Inflammatory macrophage treated with lipopolysaccharide for 1 hour (primary cell): ENCODE measurements at regions not wholly inside any gene's neighbourhood (a gene's known extent, or its start where the extent isn't known, plus 50 kb on each side); places are given as distances from the start of the nearest gene placed in this dataset.

Experiments
- DNase-seq, 2 donors: peaks; one replicate each; pipeline ENCODE4 v3.0.0-alpha.2; 2020 to 2022

- no peak for DNase-seq
These were observed 321.9 kb downstream of the ZSWIM6 start for GRCh38 chr5:61653807-61654580.

GRCh38 chr5:61654876-61655275 is 322.8 kb downstream of the ZSWIM6 start:
- DNase-seq, result no peak

DNA sequence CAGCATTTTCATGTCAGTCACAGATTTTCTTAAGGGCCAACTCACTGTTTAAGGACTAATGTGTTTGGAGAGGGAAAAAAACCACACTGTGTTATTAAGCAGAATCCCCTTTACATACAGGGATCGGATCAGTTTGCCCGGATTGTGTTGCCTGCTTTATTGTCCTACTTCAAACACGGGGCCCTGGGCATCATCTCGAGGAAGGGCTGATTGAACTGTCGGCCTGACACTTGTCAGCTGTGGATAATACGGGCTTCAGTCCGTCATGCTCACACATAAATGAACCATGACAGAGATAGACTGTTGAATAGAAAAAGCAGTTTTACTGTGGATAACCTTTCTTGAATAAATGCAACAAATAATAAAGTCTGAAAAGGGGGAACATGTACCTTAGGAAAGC is 325.0 kb downstream of the ZSWIM6 start:
- no peak for DNase-seq

GRCh38 chr5:61657686-61658085 is 325.6 kb downstream of the ZSWIM6 start:
- peak in 1 of 2 donors; percentile 10 for DNase-seq

- peak; percentile 33 to 76 for DNase-seq
These were observed 326.5 kb downstream of the ZSWIM6 start for GRCh38 chr5:61658592-61659008.

GRCh38 chr5:61659221-61659696 is 327.2 kb downstream of the ZSWIM6 start:
- no peak for DNase-seq

DNA sequence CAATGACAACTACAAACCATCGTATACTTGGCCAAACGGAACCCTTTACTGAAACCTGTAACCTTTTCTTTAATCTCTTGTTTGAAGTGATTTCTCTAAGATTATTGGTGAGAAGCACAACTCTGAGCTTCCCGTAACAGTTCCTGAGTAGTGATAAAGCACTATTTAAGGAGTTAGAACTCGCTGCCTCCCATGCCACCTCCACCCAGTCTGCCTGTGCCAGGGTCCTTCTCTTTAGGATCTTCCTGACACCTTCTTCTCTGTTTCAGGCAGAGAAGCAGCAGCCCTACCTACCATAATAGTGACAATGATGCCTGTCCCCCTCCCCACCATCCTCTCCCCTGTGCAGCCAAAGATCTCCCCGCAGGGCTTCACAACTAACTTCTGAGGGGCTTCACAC is 330.6 kb downstream of the ZSWIM6 start:
- no peak for DNase-seq

GRCh38 chr5:61666064-61666621 is 334.1 kb downstream of the ZSWIM6 start:
- peak; percentile 51 to 52 for DNase-seq

DNA sequence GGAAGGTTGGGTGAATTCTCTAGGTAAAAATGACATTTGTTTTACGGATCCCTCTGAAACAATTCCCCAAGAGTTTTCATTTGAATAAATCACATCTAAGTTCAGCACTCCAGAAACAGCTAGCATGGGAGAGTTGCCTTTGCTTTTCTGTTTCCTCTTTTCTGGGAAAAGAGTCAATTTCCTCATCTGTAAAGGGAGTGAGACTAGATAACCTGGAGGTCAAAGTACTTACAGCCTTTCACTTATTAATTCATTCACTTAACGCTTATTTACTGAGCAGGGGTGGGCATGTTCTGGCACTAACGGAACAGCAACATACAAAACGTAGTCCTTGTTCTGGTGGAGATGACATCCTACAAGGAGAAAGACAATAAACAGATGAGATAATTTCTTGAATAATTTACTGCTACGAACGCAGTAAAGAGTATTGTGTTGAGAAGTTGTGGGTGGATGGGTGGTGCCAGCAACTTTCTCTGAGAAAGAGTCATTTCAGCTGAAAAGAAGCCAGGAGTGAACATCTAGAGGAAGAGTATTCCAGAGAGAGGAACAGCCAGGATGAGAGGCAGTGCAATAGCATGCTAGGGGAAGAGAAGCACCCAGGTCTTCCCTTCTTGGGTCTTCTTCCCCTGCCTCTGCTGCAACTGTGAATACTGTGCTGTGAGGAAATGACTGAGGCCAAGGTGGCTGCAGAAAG is 335.6 kb downstream of the ZSWIM6 start:
- DNase-seq, result peak; percentile 37 to 46

- peak; percentile 9 to 13 for DNase-seq
These were observed 337.5 kb downstream of the ZSWIM6 start for GRCh38 chr5:61669531-61669930.

GRCh38 chr5:61670941-61671340 is 338.9 kb downstream of the ZSWIM6 start:
- no peak for DNase-seq

DNA sequence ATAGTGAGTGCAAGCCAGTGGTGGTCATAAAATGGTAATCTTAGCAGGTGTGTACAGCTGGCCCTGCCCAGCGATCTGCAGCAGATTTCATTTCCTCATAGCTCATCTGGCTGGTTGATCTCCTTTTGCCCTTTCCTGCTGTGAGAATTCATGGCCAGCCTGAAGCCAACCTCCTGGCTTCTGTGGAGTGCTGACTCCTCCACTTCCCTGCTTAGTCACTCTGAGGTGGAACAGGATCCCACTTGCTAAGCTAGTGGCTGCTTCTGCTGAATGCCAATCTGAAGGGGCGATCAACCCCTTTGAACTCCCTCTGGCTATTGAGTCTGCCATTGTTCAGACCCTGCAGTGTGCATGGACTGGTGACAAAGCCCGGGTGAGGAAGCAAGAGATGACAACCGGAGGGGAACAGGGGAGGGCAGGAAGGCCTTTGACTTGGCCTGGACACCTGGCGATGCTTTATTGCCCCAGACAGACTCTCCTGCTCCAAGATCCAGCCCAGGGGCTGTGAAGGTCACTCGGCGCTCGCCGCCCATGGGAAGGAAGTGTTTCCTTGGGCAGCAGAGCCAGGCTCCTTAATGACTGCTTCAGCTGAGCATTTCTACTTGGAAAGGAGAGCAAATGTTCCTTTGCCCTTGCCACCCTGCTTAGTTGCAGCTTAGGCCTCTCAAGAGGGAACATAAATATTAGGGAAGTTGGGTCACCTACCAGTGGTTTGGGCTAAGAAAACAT is 341.1 kb downstream of the ZSWIM6 start:
- peak in 1 of 2 donors; percentile 10 for DNase-seq

- no peak for DNase-seq
These were observed 342.3 kb downstream of the ZSWIM6 start for GRCh38 chr5:61674378-61674777.

GRCh38 chr5:61675015-61675692 is 343.1 kb downstream of the ZSWIM6 start:
- DNase-seq, result no peak

DNA sequence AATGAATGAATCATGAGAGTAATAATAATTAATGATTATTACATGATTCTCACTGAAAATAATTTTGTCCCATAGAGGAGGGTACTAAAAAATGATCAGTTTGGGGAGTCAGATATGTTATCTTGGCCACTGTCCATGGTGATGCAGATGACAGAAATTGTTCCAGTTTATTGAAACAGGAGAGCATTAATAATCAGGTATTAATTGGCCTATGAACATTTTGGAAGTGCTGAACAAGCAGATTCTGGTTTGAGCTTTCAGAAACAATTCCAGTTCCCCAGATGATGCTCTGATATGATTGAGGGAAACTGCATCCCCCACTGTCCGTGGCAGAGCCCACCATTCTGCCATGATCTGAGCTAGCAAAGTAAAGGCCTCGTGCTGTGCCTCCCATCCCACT is 345.2 kb downstream of the ZSWIM6 start:
- DNase-seq, result no peak

DNA sequence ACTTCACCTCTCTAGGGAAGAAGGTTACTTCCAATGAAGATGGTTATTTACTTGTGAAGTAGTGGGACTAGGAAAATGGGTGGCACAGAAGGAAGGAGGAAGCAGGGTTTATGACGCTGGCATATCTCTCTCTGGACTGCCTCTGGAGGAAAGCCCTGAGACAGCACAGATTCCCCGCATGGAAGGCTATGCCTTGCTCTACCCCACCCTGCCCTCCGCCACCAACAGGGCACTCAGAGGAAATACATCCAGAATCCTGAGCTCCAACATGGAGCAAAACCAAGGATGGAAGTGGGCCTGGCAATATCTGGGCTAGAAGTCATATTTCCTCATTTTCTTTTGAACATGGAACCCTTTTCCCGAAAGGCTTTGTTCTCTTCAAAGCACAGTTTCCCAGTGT is 346.9 kb downstream of the ZSWIM6 start:
- DNase-seq, result no peak

- no peak for DNase-seq
These were observed 347.5 kb downstream of the ZSWIM6 start for GRCh38 chr5:61679562-61679961.

GRCh38 chr5:61680247-61680646 is 348.2 kb downstream of the ZSWIM6 start:
- no peak for DNase-seq

- no peak for DNase-seq
These were observed 351.1 kb downstream of the ZSWIM6 start for GRCh38 chr5:61683148-61683547.

GRCh38 chr5:61683926-61684325 is 351.9 kb downstream of the ZSWIM6 start:
- DNase-seq, result no peak

- DNase-seq, result no peak
These were observed 354.6 kb downstream of the ZSWIM6 start for GRCh38 chr5:61686491-61687257.

DNA sequence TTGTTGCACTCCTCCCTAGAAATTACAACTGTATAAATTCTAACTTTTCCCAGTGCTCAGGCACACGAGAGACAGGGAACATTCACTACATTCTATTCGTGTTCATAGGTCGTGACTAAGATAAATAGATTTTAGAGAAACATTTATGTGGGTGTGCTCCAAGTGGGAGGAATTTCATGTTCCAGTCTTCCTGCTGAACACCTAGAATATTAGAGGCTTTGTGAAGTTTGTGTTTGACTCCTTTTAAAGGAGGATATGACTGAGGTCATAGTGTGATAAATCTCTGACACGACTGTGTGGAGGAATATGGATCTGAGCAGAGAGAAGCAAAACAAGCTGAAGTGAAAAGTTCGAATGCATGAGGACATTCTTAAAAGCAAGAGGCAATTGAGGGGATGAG is 355.3 kb downstream of the ZSWIM6 start:
- no peak for DNase-seq
